H7 (cell line): ENCODE measurements at regions not wholly inside any gene's neighbourhood (a gene's known extent, or its start where the extent isn't known, plus 50 kb on each side); places are given as distances from the start of the nearest gene placed in this dataset.

Experiments used
- DNase-seq: peaks from one replicate; pipeline ENCODE4 v3.0.0; 2012
- H3K27me3 ChIP-seq: 2 replicates; pipeline ENCODE4 v1.6.0; 2011; ENCODE audit warnings: mild to moderate bottlenecking, low read length; ENCODE audit not compliant: control insufficient read depth, insufficient read depth
- H3K36me3 ChIP-seq: replicated peaks from 2 replicates; pipeline ENCODE4 v1.5.1; 2011; ENCODE audit warnings: low read length; ENCODE audit not compliant: control insufficient read depth, insufficient read depth
- H3K4me3 ChIP-seq: 2 replicates; pipeline ENCODE4 v1.5.1; 2011; ENCODE audit warnings: low read depth, mild to moderate bottlenecking, control low read depth, low read length, moderate library complexity; ENCODE audit not compliant: insufficient read depth

DNA sequence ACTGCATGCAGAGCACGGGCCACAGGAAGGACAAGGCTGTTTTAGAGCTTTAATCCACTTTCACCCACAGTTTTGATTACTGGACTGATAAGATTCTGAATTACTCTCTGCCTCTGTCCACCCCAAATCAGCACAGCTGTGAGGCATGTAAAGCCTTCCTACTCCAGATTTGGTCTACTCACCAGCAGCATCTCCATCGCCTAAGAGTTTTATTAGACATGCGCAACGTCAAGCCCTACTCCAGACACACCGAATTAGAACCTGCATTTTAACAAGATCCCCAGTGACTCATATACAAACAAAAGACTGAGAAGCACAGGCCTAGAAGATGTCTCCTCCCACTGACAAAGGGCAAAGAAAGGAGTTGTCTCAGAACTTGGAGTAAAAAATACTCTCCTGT is 221.2 kb downstream of the TUSC7 start:
- no peaks in the 10 kb centered on the region for H3K27me3 ChIP-seq
- DNase-seq: no peak

GRCh38 chr3:116939091-116939490 is 229.5 kb downstream of the TUSC7 start:
- Histone ChIP-seq H3K4me3 (no peak overlapping the region), H3K27me3 (no peaks in the 10 kb centered on the region), H3K36me3 (no peaks in the 10 kb centered on the region)
- DNase-seq: no peak

More for the DNA sequence above, 221.2 kb downstream of the TUSC7 start:
- no peak overlapping the region for H3K4me3 ChIP-seq
- H3K36me3 ChIP-seq: no peaks in the 10 kb centered on the region

GRCh38 chr3:116939550-116939949 is 230.0 kb downstream of the TUSC7 start:
- DNase-seq: no peak
- H3K36me3 ChIP-seq: no peaks in the 10 kb centered on the region
- H3K27me3 ChIP-seq: no peaks in the 10 kb centered on the region
- no peak overlapping the region for H3K4me3 ChIP-seq

GRCh38 chr3:116940719-116941118 is 231.1 kb downstream of the TUSC7 start:
- H3K27me3 ChIP-seq: no peaks in the 10 kb centered on the region
- H3K4me3 ChIP-seq: no peak overlapping the region
- no peak for DNase-seq
- H3K36me3 ChIP-seq: no peaks in the 10 kb centered on the region

DNA sequence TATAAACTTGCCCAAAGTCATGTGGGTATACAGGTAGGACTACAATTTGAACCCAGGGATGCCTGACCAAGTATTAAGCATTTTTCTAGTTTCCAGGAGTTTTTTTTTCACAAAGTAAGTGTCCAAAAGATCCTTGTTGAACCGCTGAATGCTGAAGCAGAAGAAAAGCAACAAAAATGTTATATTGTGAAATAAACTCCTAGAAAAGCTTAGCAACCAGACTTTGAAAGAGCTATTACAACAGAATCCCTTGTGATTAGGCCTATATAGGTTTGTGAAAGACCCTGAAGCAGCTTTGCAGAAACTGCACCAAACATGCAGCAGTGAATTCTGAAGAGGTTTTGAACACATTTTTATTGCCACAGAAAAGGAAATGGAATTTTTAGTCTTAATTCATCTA is 236.8 kb downstream of the TUSC7 start:
- no peak for DNase-seq
- H3K27me3 ChIP-seq: no peaks in the 10 kb centered on the region
- H3K36me3 ChIP-seq: no peaks in the 10 kb centered on the region
- H3K4me3 ChIP-seq: no peak overlapping the region

- no peak for DNase-seq
- no peaks in the 10 kb centered on the region for H3K27me3 ChIP-seq
- no peaks in the 10 kb centered on the region for H3K36me3 ChIP-seq
- no peak overlapping the region for H3K4me3 ChIP-seq
These were observed 237.6 kb downstream of the TUSC7 start for GRCh38 chr3:116947148-116947547.

GRCh38 chr3:116947809-116948208 is 238.2 kb downstream of the TUSC7 start:
- Histone ChIP-seq H3K27me3 (no peaks in the 10 kb centered on the region), H3K4me3 (no peak overlapping the region), H3K36me3 (no peaks in the 10 kb centered on the region)
- no peak for DNase-seq

GRCh38 chr3:116950301-116951055 is 240.9 kb downstream of the TUSC7 start:
- H3K4me3 ChIP-seq: no peak overlapping the region
- no peaks in the 10 kb centered on the region for H3K36me3 ChIP-seq
- no peak for DNase-seq
- H3K27me3 ChIP-seq: no peaks in the 10 kb centered on the region

GRCh38 chr3:116951610-116952009 is 242.0 kb downstream of the TUSC7 start:
- no peak for DNase-seq
- H3K36me3 ChIP-seq: no peaks in the 10 kb centered on the region
- H3K27me3 ChIP-seq: no peaks in the 10 kb centered on the region
- H3K4me3 ChIP-seq: no peak overlapping the region

- DNase-seq: no peak
- no peak overlapping the region for H3K4me3 ChIP-seq
- H3K27me3 ChIP-seq: no peaks in the 10 kb centered on the region
These were observed 248.7 kb downstream of the TUSC7 start for GRCh38 chr3:116958291-116958690.

DNA sequence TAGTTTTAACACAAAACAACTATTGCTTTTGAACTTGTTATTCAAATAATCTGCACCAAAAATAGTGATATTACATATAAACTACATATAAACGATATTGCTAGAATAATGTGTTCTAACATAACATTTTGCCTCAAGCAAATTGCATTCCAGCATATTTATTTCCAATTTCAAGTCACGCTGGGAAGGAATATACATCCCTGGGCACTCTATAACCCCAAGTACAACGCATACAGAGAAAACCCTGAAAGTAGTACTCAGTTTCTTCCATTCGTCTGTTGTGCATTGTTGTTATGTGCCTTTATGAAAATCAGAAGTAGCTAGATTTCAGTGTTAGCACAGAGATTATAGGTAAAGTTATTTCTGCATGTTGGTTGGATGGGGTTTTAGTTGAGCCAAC is 251.5 kb downstream of the TUSC7 start:
- no peak for DNase-seq
- H3K36me3 ChIP-seq: no peaks in the 10 kb centered on the region
- no peaks in the 10 kb centered on the region for H3K27me3 ChIP-seq
- no peak overlapping the region for H3K4me3 ChIP-seq

More at GRCh38 chr3:116958291-116958690, 248.7 kb downstream of the TUSC7 start:
- no peaks in the 10 kb centered on the region for H3K36me3 ChIP-seq

DNA sequence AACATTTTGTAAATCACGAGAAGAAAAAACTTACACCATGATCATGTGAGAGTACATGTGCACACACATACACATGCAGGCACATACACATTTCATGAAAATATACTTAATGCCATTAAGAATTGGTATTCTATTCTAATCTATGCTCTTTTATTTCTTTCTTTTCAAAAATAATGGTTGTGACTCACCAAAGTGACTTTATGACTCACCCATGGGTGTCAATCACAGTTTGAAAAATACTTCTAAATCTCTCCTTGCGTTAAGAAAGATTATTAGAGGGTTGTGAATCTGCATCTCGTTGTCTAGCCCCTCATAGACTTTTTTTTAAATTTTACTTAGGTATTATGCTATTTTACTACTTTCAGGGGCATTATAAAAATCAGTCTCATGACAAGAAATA is 254.2 kb downstream of the TUSC7 start:
- Histone ChIP-seq H3K4me3 (no peak overlapping the region), H3K36me3 (no peaks in the 10 kb centered on the region), H3K27me3 (no peaks in the 10 kb centered on the region)
- DNase-seq: no peak

DNA sequence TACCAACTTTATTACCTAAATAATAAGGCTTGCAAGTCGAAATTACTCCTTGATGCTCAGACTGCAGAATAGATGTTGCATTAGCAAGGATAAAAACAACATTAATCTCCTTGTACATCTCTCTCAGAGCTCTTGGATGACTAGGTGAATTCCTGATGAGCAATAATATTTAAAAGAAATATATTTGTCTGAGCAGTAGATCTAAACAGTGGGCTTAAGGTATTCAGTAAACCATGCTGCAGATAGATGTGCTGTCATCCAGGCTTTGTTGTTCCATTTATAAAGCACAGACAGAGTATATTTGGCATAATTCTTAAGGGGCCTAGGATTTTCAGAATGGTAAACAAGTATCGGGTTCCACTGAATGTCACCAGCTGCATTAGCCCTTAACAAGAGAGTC is 257.1 kb downstream of the TUSC7 start:
- Histone ChIP-seq H3K4me3 (no peak overlapping the region), H3K36me3 (no peaks in the 10 kb centered on the region), H3K27me3 (no peaks in the 10 kb centered on the region)
- DNase-seq: no peak

DNA sequence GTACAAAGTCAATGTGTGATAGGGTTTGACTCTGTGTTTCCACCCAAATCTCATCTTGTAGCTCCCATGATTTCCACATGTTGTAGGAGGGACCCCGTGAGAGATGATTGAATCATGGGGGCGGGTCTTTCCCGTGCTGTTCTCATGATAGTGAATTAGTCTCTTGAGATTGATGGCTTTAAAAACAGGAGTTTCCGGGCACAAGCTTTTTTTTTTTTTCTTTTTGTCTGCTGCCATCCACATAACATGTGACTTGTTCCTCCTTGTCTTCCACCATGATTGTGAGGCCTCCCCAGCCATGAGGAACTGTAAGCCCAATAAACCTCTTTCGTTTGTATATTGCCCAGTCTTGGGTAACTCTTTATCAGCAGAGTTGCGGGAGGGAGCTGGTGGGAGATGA is 259.6 kb downstream of the TUSC7 start:
- H3K27me3 ChIP-seq: no peaks in the 10 kb centered on the region
- H3K36me3 ChIP-seq: no peaks in the 10 kb centered on the region
- H3K4me3 ChIP-seq: no peak overlapping the region
- no peak for DNase-seq

GRCh38 chr3:116969646-116970045 is 260.1 kb downstream of the TUSC7 start:
- Histone ChIP-seq H3K27me3 (no peaks in the 10 kb centered on the region), H3K4me3 (no peak overlapping the region), H3K36me3 (no peaks in the 10 kb centered on the region)
- no peak for DNase-seq

GRCh38 chr3:116971531-116971930 is 262.0 kb downstream of the TUSC7 start:
- no peak for DNase-seq
- H3K4me3 ChIP-seq: no peak overlapping the region

More at GRCh38 chr3:116971531-116971930, 262.0 kb downstream of the TUSC7 start:
- no peaks in the 10 kb centered on the region for H3K27me3 ChIP-seq
- H3K36me3 ChIP-seq: no peaks in the 10 kb centered on the region
